OCI-LY7 (cell line): ENCODE measurements at regions not wholly inside any gene's neighbourhood (a gene's known extent, or its start where the extent isn't known, plus 50 kb on each side); places are given as distances from the start of the nearest gene placed in this dataset.

Experiments used
- BruUV-seq: library from RNA; stranded (reverse); fragments of 400-500 nt; replicated peaks from 2 replicates; lab custom pipeline; 2021; lab: Mats Ljungman, UMichigan
- CTCF ChIA-PET: fragments of 300-600 bp; sonication (Branson Sonifier 250); formaldehyde crosslinking; loops from one replicate; lab custom pipeline; 2022; ENCODE audit warnings: antibody characterized with exemption; ENCODE audit not compliant: unreplicated experiment; lab: Charles Lee
- POLR2A ChIA-PET: fragments of 300-600 bp; sonication (Branson Sonifier 250); formaldehyde crosslinking; loops from one replicate; lab custom pipeline; 2022; ENCODE audit warnings: antibody characterized with exemption; lab: Charles Lee
- DNase-seq: peaks from one replicate; pipeline ENCODE4 v3.0.0-alpha.2; 2015; ENCODE audit warnings: low spot score
- H2AFZ ChIP-seq: fragments of 200-600 bp; sonication (generic), shearing (Covaris generic); 2 replicates; pipeline ENCODE4 v1.6.1; 2014; ENCODE audit warnings: mild to moderate bottlenecking, antibody characterized with exemption, low read length, moderate library complexity
- H3K27ac ChIP-seq: fragments of 200-600 bp; sonication (generic); 2 replicates; pipeline ENCODE4 v1.5.1; 2014; ENCODE audit warnings: mixed run types, low read depth, mild to moderate bottlenecking, moderate library complexity, low read length, inconsistent platforms; ENCODE audit not compliant: poor library complexity, severe bottlenecking
- H3K36me3 ChIP-seq: fragments of 200-600 bp; sonication (generic); 2 replicates; pipeline ENCODE4 v1.6.1; 2014; ENCODE audit warnings: mild to moderate bottlenecking, antibody characterized with exemption, low read length, moderate library complexity, mixed read lengths; ENCODE audit not compliant: insufficient read depth
- H3K4me1 ChIP-seq: fragments of 200-600 bp; sonication (generic); 2 replicates; pipeline ENCODE4 v1.5.1; 2014; ENCODE audit warnings: mild to moderate bottlenecking, low read length; ENCODE audit not compliant: insufficient read depth, poor library complexity, severe bottlenecking
- H3K4me2 ChIP-seq: fragments of 200-600 bp; sonication (generic); 2 replicates; pipeline ENCODE4 v1.6.1; 2014; ENCODE audit warnings: mild to moderate bottlenecking, low read length
- H3K4me3 ChIP-seq: fragments of 200-600 bp; sonication (generic); 2 replicates; pipeline ENCODE4 v1.5.1; 2014; ENCODE audit warnings: mild to moderate bottlenecking, low read depth, low read length; ENCODE audit not compliant: poor library complexity, severe bottlenecking
- H3K79me2 ChIP-seq: fragments of 200-600 bp; sonication (generic); 2 replicates; pipeline ENCODE4 v1.6.1; 2016; ENCODE audit warnings: low read depth, mild to moderate bottlenecking, low read length, moderate library complexity, mixed read lengths; ENCODE audit not compliant: insufficient read depth
- H3K9me2 ChIP-seq: fragments of 200-600 bp; sonication (generic); 2 replicates; pipeline ENCODE4 v1.6.1; 2016; ENCODE audit warnings: mild to moderate bottlenecking, low read length, mixed read lengths; ENCODE audit not compliant: insufficient read depth
- H3K9me3 ChIP-seq: fragments of 200-600 bp; sonication (generic); 2 replicates; pipeline ENCODE4 v1.6.1; 2014; ENCODE audit warnings: mild to moderate bottlenecking, mixed run types, low read length, mixed read lengths
- H4K20me1 ChIP-seq: fragments of 200-600 bp; sonication (generic); 2 replicates; pipeline ENCODE4 v1.6.1; 2014; ENCODE audit warnings: mild to moderate bottlenecking, antibody characterized with exemption, low read length, moderate library complexity, mixed read lengths; ENCODE audit not compliant: insufficient read depth
- CTCF ChIP-seq: fragments of 200-600 bp; sonication (generic); conservative IDR thresholded peaks from 2 replicates; pipeline ENCODE4 v1.5.1; 2014; ENCODE audit warnings: mild to moderate bottlenecking, antibody characterized with exemption, low read length, moderate library complexity, mixed read lengths
- EZH2phosphoT487 ChIP-seq: fragments of 200-600 bp; sonication (generic); IDR thresholded peaks from 2 replicates; pipeline ENCODE4 v1.6.1; 2018; ENCODE audit warnings: low read depth, borderline replicate concordance, mild to moderate bottlenecking, mixed run types, antibody characterized with exemption, low read length, moderate library complexity, mixed read lengths
- intact Hi-C: fragments of 100-400 bp; cut with micrococcal nuclease; formaldehyde crosslinking; loops from one replicate; pipeline ENCODE4 v1.10.0; 2022; ENCODE audit not compliant: unreplicated experiment

- Histone ChIP-seq H3K4me3 (no peak overlapping the region), H4K20me1 (no peaks in the 10 kb centered on the region), H3K9me2 (no peaks in the 10 kb centered on the region), H3K9me3 (no peaks in the 10 kb centered on the region), H3K36me3 (no peaks in the 10 kb centered on the region), H3K4me1 (no peaks in the 10 kb centered on the region), H3K27ac (no peak overlapping the region), H3K79me2 (no peaks in the 10 kb centered on the region), H3K4me2 (no peak overlapping the region), H2AFZ (no peak overlapping the region)
- no peak for DNase-seq
- TF ChIP-seq CTCF (no peak), EZH2phosphoT487 (no peak)
- ChIA-PET POLR2A (interaction anchor here (0.6 to 1.0 kb wide), 2 partner anchors 11 to 21 kb away, joined by 3 read pairs; no protein-coding TSS in a partner anchor), CTCF (no interaction called here)
- BruUV-seq, result no TSS peak
- intact Hi-C loops, result no loop called here
Observed at GRCh38 chr6:98384334-98384733, 450.0 kb upstream of the POU3F2 start.

GRCh38 chr6:98384801-98385200 is 449.6 kb upstream of the POU3F2 start:
- ChIA-PET POLR2A (interaction anchor here (0.6 to 1.5 kb wide), 3 partner anchors 10 to 21 kb away, joined by 3 to 4 read pairs (median 3); no protein-coding TSS in a partner anchor), CTCF (no interaction called here)
- Histone ChIP-seq H3K4me3 (no peak overlapping the region), H3K4me1 (no peaks in the 10 kb centered on the region), H3K9me3 (no peaks in the 10 kb centered on the region), H4K20me1 (no peaks in the 10 kb centered on the region), H3K4me2 (no peak overlapping the region), H3K9me2 (no peaks in the 10 kb centered on the region), H3K27ac (no peak overlapping the region), H3K79me2 (no peaks in the 10 kb centered on the region), H2AFZ (no peak overlapping the region), H3K36me3 (no peaks in the 10 kb centered on the region)
- intact Hi-C loops, result no loop called here
- no TSS peak for BruUV-seq
- TF ChIP-seq EZH2phosphoT487 (no peak), CTCF (no peak)
- no peak for DNase-seq

GRCh38 chr6:98395610-98396166 is 438.7 kb upstream of the POU3F2 start:
- H2AFZ ChIP-seq, result no peak overlapping the region
- no peaks in the 10 kb centered on the region for H3K9me3 ChIP-seq
- H4K20me1 ChIP-seq, result no peaks in the 10 kb centered on the region
- no peak for DNase-seq
- H3K79me2 ChIP-seq, result no peaks in the 10 kb centered on the region
- intact Hi-C loops, result no loop called here
- no peak overlapping the region for H3K4me2 ChIP-seq
- TF ChIP-seq EZH2phosphoT487 (no peak), CTCF (no peak)
- H3K4me3 ChIP-seq, result no peak overlapping the region
- H3K4me1 ChIP-seq, result no peaks in the 10 kb centered on the region
- BruUV-seq, result no TSS peak
- no peak overlapping the region for H3K27ac ChIP-seq
- POLR2A ChIA-PET, result interaction anchor here (0.6 to 1.0 kb wide), 3 partner anchors 44 to 680 kb away, joined by 3 read pairs; no protein-coding TSS in a partner anchor
- H3K9me2 ChIP-seq, result no peaks in the 10 kb centered on the region
- CTCF ChIA-PET, result no interaction called here
- no peaks in the 10 kb centered on the region for H3K36me3 ChIP-seq
